ENCODE measurements at regions not wholly inside any gene's neighbourhood (a gene's known extent, or its start where the extent isn't known, plus 50 kb on each side); places are given as distances from the start of the nearest gene placed in this dataset.

GRCh38 chr11:86142170-86142569 lies 73.3 kb upstream of the PICALM start:
- WGBS: 92% methylated on average over 1 of the region's 1 CpG
- no peaks in the 10 kb centered on the region for H3K4me1 ChIP-seq

GRCh38 chr11:86141727-86142126 lies 72.8 kb upstream of the PICALM start:
- no peak overlapping the region for H3K27ac ChIP-seq
- no peaks in the 10 kb centered on the region for H3K9me3 ChIP-seq
- H3K36me3 ChIP-seq: no peaks in the 10 kb centered on the region
- no peak for DNase-seq (ENCODE audit: low spot score in 2 of 2)
- WGBS: 83% methylated on average over 1 of the region's 1 CpG
- no peak overlapping the region for H3K4me3 ChIP-seq
- no peaks in the 10 kb centered on the region for H3K27me3 ChIP-seq
- H3K4me1 ChIP-seq: no peaks in the 10 kb centered on the region
- TF ChIP-seq EP300 (IDR thresholded peaks at IDR 0.05): no peak
- no peak for TF ChIP-seq POLR2AphosphoS5 (IDR thresholded peaks at IDR 0.05)
- no peak for TF ChIP-seq POLR2A (IDR thresholded peaks at IDR 0.05)
- TF ChIP-seq CTCF (IDR thresholded peaks at IDR 0.05): no peak

More at GRCh38 chr11:86142170-86142569, 73.3 kb upstream of the PICALM start:
- Histone ChIP-seq H3K9me3 (no peaks in the 10 kb centered on the region), H3K27me3 (no peaks in the 10 kb centered on the region), H3K36me3 (no peaks in the 10 kb centered on the region), H3K4me3 (no peak overlapping the region), H3K27ac (no peak overlapping the region)
- TF ChIP-seq CTCF (IDR thresholded peaks at IDR 0.05) (no peak), POLR2A (IDR thresholded peaks at IDR 0.05) (no peak), EP300 (IDR thresholded peaks at IDR 0.05) (no peak), POLR2AphosphoS5 (IDR thresholded peaks at IDR 0.05) (no peak)
- no peak for DNase-seq (ENCODE audit: low spot score in 2 of 2)

GRCh38 chr11:86140334-86140990 lies 71.6 kb upstream of the PICALM start:
- Histone ChIP-seq H3K27ac (no peak overlapping the region), H3K9me3 (no peaks in the 10 kb centered on the region), H3K4me1 (no peaks in the 10 kb centered on the region), H3K27me3 (no peaks in the 10 kb centered on the region), H3K4me3 (no peak overlapping the region), H3K36me3 (no peaks in the 10 kb centered on the region)
- no peak for TF ChIP-seq EP300 (IDR thresholded peaks at IDR 0.05)
- no peak for TF ChIP-seq POLR2AphosphoS5 (IDR thresholded peaks at IDR 0.05)
- no peak for TF ChIP-seq POLR2A (IDR thresholded peaks at IDR 0.05)
- no peak for TF ChIP-seq CTCF (IDR thresholded peaks at IDR 0.05)
- DNase-seq (ENCODE audit: low spot score in 2 of 2): no peak
- WGBS: 80% methylated on average over 10 of the region's 10 CpGs

- no peak overlapping the region for H3K4me3 ChIP-seq
- H3K27me3 ChIP-seq: no peaks in the 10 kb centered on the region
- no peak for TF ChIP-seq EP300 (IDR thresholded peaks at IDR 0.05)
- no peak for DNase-seq (ENCODE audit: low spot score in 2 of 2)
- 71% methylated on average over 4 of the region's 4 CpGs for WGBS
- no peaks in the 10 kb centered on the region for H3K9me3 ChIP-seq
- no peaks in the 10 kb centered on the region for H3K36me3 ChIP-seq
- no peak overlapping the region for H3K27ac ChIP-seq
- no peaks in the 10 kb centered on the region for H3K4me1 ChIP-seq
Measured at GRCh38 chr11:86138958-86139357, 70.1 kb upstream of the PICALM start.

GRCh38 chr11:86136538-86136937 lies 67.7 kb upstream of the PICALM start:
- H3K9me3 ChIP-seq: no peaks in the 10 kb centered on the region
- no peak overlapping the region for H3K27ac ChIP-seq
- no peak for DNase-seq (ENCODE audit: low spot score in 2 of 2)
- no peaks in the 10 kb centered on the region for H3K27me3 ChIP-seq
- TF ChIP-seq CTCF (IDR thresholded peaks at IDR 0.05) (no peak), POLR2A (IDR thresholded peaks at IDR 0.05) (no peak), POLR2AphosphoS5 (IDR thresholded peaks at IDR 0.05) (no peak), EP300 (IDR thresholded peaks at IDR 0.05) (no peak)
- H3K36me3 ChIP-seq: no peaks in the 10 kb centered on the region
- no peaks in the 10 kb centered on the region for H3K4me1 ChIP-seq
- H3K4me3 ChIP-seq: no peak overlapping the region
- WGBS: 85% methylated on average over 2 of the region's 2 CpGs

- 82% methylated on average over 1 of the region's 1 CpG for WGBS
Measured at GRCh38 chr11:86135319-86135714, 66.4 kb upstream of the PICALM start.

More at GRCh38 chr11:86135319-86135714, 66.4 kb upstream of the PICALM start:
- Histone ChIP-seq H3K27me3 (no peaks in the 10 kb centered on the region), H3K36me3 (no peaks in the 10 kb centered on the region), H3K27ac (no peak overlapping the region), H3K4me3 (no peak overlapping the region), H3K9me3 (no peaks in the 10 kb centered on the region), H3K4me1 (no peaks in the 10 kb centered on the region)
- DNase-seq (ENCODE audit: low spot score in 2 of 2): no peak
- TF ChIP-seq POLR2A (IDR thresholded peaks at IDR 0.05) (no peak), POLR2AphosphoS5 (IDR thresholded peaks at IDR 0.05) (no peak), CTCF (IDR thresholded peaks at IDR 0.05) (no peak), EP300 (IDR thresholded peaks at IDR 0.05) (no peak)

Data from suprapubic skin (tissue), 4 donors.